ENCODE measurements at regions not wholly inside any gene's neighbourhood (a gene's known extent, or its start where the extent isn't known, plus 50 kb on each side); places are given as distances from the start of the nearest gene placed in this dataset.

GRCh38 chr2:183490489-183490888 lies 366.2 kb downstream of the NUP35 start:
- TF ChIP-seq STAT5B (CRISPR knock-in tag; IDR thresholded peaks at IDR 0.05) (no peak), MAFK (IDR thresholded peaks at IDR 0.05; ENCODE audit: low read length) (no peak), NKRF (IDR thresholded peaks at IDR 0.05; ENCODE audit: borderline replicate concordance) (no peak), ESRRB (CRISPR knock-in tag; IDR thresholded peaks at IDR 0.05; ENCODE audit: borderline replicate concordance) (no peak), CREB3 (tag; conservative IDR thresholded peaks at IDR 0.05; ENCODE audit: low read depth) (no peak), AFF4 (CRISPR knock-in tag; IDR thresholded peaks at IDR 0.05) (no peak), FOXJ2 (tag; IDR thresholded peaks at IDR 0.05) (no peak)
